ENCODE measurements at regions not wholly inside any gene's neighbourhood (a gene's known extent, or its start where the extent isn't known, plus 50 kb on each side); places are given as distances from the start of the nearest gene placed in this dataset.

- no peak for DNase-seq (ENCODE audit: low spot score)
- ChIA-PET CTCF (no interaction called here), POLR2A (ENCODE audit: low non-redundant PET) (no interaction called here)
- H3K27ac ChIP-seq: no peak overlapping the region
- no peak for TF ChIP-seq CTCF (conservative IDR thresholded peaks at IDR 0.05; ENCODE audit: low read depth)
These were observed 1722.1 kb downstream of the TP53TG3F start for GRCh38 chr16:35181422-35182030.

DNA sequence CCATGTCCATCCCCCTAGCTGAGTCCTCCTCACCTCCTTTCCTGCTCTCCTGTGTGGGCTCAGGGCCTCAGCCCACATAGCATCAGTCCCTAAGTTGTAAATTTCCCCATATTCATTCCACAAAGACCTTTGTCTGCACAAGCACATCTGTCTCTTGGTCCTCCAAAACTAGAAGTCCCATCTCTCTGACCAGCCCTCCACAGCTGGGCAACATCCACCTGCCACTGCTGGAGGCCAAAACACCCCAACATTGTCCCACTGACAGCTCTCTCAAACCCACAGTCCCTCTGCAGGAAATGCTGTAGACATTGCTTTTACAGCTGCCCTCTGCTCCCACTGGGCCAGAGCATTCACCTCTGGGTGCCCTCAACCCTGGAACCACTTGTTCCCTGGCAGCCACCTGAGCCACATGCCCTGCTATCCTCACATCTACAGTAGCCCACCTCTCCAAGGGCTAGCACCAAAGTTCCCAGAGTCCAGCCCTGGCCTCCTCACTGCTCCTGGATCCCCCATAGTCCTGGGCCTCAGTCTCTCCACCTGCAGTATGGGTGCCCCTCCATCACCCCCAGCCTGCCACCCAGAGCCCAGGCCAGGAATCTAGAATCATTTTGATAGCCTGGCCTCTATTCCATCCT is 1722.7 kb downstream of the TP53TG3F start:
- ChIA-PET POLR2A (ENCODE audit: low non-redundant PET) (no interaction called here), CTCF (no interaction called here)
- DNase-seq (ENCODE audit: low spot score): no peak
- no peak overlapping the region for H3K27ac ChIP-seq
- no peak for TF ChIP-seq CTCF (conservative IDR thresholded peaks at IDR 0.05; ENCODE audit: low read depth)

- CTCF ChIA-PET: no interaction called here
- H3K27ac ChIP-seq: no peak overlapping the region
- TF ChIP-seq CTCF (conservative IDR thresholded peaks at IDR 0.05; ENCODE audit: low read depth): no peak
- POLR2A ChIA-PET (ENCODE audit: low non-redundant PET): interaction anchor here (0.6 kb wide), 1 partner anchor 116 kb away, joined by 5 read pairs; no protein-coding TSS in a partner anchor
- DNase-seq (ENCODE audit: low spot score): no peak
These were observed 1723.6 kb downstream of the TP53TG3F start for GRCh38 chr16:35182943-35183550.

- H3K27ac ChIP-seq: no peak overlapping the region
- no peak for TF ChIP-seq CTCF (conservative IDR thresholded peaks at IDR 0.05; ENCODE audit: low read depth)
- POLR2A ChIA-PET (ENCODE audit: low non-redundant PET): no interaction called here
- no peak for DNase-seq (ENCODE audit: low spot score)
- CTCF ChIA-PET: no interaction called here
These were observed 1725.0 kb downstream of the TP53TG3F start for GRCh38 chr16:35184356-35184870.

DNA sequence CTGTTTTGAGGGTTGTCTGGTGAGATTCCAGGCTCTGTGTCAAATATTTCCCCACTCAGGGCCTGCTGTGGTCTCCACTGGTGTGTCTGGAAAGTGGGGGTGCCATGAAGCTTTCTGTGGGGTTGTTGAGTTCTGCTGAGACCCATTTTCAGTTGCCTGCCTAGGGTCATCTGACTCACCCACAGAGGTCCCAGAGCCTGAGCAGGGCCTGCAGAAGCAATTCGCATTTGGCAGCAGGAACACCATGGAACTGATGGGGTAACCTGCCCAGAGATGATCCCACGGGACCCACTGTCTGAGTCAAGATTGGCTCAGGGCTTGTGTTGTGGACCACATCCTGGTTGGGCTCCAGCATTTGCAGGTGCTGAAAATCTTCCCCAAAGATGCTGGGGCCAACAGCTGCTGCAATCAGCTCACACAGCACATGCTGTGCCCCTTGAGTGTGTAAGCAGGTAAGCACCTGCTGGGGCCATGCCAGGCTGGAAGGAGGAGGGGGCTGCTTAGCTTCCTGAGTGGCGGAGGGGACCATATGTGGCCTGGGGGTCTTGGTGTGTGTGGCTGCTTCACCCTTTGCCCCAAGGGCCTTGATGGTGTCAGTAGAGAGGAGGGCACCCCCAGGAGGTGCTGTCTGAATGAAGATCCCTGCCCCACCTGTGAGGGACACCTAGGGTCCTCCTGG is 1726.1 kb downstream of the TP53TG3F start:
- no peak overlapping the region for H3K27ac ChIP-seq
- no peak for DNase-seq (ENCODE audit: low spot score)
- CTCF ChIA-PET: no interaction called here
- POLR2A ChIA-PET (ENCODE audit: low non-redundant PET): no interaction called here
- TF ChIP-seq CTCF (conservative IDR thresholded peaks at IDR 0.05; ENCODE audit: low read depth): no peak

- no peak for DNase-seq (ENCODE audit: low spot score)
- no peak for TF ChIP-seq CTCF (conservative IDR thresholded peaks at IDR 0.05; ENCODE audit: low read depth)
- no peak overlapping the region for H3K27ac ChIP-seq
- ChIA-PET POLR2A (ENCODE audit: low non-redundant PET) (no interaction called here), CTCF (no interaction called here)
These were observed 1726.8 kb downstream of the TP53TG3F start for GRCh38 chr16:35186045-35186759.

All from RWPE1 (cell line).